GM19099 (cell line): ENCODE measurements at regions not wholly inside any gene's neighbourhood (a gene's known extent, or its start where the extent isn't known, plus 50 kb on each side); places are given as distances from the start of the nearest gene placed in this dataset.

Source experiments
- POLR2A ChIP-seq: IDR thresholded peaks from 3 replicates; pipeline ENCODE4 v1.6.1; 2011; ENCODE audit warnings: low read depth; ENCODE audit not compliant: insufficient read length; ENCODE audit errors: extremely low read depth

- no peak for TF ChIP-seq POLR2A
Measured at GRCh38 chr2:60313470-60314172, 239.8 kb downstream of the BCL11A start.

GRCh38 chr2:60312618-60313017 is 240.8 kb downstream of the BCL11A start:
- TF ChIP-seq POLR2A: no peak

DNA sequence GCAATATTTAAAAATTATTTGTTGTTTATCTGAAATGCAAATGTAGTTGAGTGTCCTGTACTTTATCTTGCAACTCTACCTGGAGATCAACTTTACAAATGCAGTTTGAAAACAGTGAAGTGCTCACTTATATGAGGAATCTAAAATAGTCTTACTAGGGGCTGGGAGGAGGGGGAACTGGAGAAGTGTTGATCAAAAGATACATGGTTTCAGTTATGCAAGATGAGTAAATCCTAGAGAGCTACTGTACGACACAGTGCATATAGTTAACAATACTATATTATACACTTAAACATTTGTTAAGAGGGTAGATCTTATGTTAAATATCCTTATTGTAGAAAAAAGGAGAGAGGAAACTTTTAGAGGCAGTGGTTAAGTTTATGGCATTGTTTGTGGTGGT is 241.9 kb downstream of the BCL11A start:
- TF ChIP-seq POLR2A: no peak

- TF ChIP-seq POLR2A: no peak
Measured at GRCh38 chr2:60309941-60310660, 243.4 kb downstream of the BCL11A start.

DNA sequence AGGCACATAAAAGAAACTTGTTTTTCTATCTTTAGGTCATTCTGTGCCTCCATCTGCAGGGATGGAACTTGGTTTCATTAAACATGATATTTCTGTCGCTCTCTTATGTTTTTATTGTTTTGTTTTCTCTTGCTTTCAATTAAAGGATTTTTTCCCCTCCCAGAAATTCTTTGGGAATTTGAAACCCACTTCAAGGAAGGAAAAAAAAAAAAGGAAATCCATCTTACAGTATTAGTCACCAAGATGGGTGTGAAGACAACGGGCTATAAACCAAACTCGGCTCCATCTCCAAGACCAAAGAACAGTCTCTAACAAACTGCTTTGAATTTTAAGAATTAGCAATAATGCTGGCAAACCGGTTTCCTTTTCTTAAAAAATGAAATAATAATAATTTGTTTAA is 244.1 kb downstream of the BCL11A start:
- no peak for TF ChIP-seq POLR2A

GRCh38 chr2:60306267-60306861 is 247.1 kb downstream of the BCL11A start:
- TF ChIP-seq POLR2A: no peak

DNA sequence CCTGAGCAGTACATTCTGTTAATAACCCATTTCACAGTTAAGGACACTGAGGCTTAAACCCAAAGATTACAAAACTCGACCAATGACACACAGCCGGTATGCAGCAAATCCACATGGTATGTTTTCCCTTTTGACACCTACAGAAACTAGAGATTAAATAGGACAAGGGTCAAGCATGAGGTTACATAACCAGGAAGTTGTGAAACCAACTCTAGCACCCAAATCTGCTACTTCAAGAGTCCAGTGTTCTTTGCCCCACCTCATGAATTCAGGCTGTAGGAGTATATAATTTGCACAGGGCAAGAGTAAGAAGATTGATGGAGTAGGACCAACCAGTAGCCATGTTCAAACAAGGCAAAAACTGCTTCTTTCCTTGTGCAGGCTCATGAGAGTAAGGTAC is 249.8 kb downstream of the BCL11A start:
- TF ChIP-seq POLR2A: no peak

DNA sequence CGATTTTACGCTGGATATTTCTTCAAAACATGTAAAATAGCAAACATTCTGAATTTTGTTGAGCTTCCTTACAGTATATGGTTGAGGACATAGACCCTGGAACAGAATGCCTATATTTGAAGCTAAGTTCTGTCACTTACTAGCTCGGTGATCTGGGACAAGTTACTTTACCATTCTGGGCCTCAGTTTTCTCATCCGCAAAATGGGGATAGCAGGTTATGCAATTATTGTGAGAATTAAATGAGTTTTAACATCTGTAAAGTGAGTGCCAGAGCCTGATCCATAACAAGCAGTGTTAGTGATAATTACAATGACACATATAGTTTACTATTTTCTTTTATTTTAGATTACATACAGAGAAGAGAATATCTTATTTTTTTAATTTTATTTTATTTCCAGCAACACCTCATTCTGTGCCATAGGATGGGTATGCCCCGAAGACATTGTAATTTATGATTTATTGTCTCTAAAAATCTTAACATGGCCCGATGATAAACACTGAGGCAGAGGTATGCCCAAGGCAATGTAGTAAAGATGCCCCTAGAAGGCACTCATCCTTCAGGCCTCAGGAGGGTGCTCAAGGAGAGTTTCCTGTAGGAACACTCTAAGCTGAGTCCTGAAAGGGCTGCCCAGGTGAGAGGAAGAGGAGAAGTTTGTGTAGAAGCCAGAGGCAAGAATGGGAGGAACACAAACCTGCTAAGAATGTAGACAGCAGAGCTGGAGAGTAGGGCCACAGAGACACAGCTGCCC is 250.9 kb downstream of the BCL11A start:
- no peak for TF ChIP-seq POLR2A

DNA sequence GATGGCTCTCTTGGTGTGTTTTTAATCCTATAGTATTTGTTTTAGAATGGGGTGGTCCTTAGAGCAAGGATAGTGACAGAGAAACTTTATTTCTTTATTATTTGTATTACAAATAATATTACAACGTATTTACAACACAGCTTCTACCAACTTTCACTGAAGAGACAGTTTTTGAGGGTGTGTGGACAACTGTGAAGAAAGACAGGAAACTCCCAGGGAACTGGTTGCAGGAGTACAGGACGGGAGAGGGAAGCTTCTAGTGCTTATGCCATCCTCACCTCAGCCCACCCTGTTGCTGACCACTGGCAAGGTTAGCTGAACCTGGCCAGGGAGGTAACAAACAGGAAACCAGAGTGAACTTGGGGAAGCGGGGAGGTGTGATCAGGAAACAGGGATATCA is 251.7 kb downstream of the BCL11A start:
- TF ChIP-seq POLR2A: no peak

GRCh38 chr2:60299179-60299578 is 254.3 kb downstream of the BCL11A start:
- no peak for TF ChIP-seq POLR2A

DNA sequence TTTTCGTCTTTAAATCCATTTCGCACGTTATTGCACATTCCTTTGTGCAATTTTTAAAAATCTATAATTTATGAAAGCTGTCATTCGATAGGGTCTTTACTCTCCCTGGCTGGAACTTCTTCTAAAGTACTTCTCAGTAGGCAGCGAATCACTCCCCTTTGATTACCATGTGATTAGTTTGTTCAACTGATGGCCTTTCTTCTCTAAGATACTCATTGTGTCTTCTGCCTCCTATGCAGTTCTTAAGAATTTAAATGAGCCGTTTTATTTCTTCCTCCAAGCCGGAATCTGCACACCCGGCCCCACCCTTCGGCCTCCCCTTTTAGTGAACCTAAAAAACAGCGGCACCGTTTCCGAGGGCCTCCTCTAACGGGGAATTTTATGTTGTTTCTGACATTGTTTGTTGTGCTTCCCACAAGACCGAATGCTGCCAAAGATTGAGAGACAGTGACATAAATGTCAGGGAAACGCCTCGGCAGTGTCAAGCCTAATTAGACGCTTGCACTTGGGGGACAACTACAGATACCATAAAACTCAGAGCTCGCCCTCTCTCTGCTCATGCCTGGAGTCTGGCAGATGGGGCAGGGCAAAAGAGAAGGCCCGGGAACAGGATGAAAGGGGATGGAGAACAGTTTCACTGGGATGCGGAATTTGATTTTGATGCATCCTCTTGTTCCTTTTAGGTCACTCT is 255.3 kb downstream of the BCL11A start:
- TF ChIP-seq POLR2A: no peak

GRCh38 chr2:60297296-60298005 is 256.0 kb downstream of the BCL11A start:
- TF ChIP-seq POLR2A: no peak

- TF ChIP-seq POLR2A: no peak
Measured at GRCh38 chr2:60296219-60296955, 257.1 kb downstream of the BCL11A start.

- TF ChIP-seq POLR2A: no peak
Measured at GRCh38 chr2:60295636-60295962, 257.9 kb downstream of the BCL11A start.
